OCI-LY3 (cell line): ENCODE measurements at regions not wholly inside any gene's neighbourhood (a gene's known extent, or its start where the extent isn't known, plus 50 kb on each side); places are given as distances from the start of the nearest gene placed in this dataset.

Source experiments
- H2AFZ ChIP-seq: fragments of 200-600, 300-600 bp; shearing (Covaris generic); 2 replicates; pipeline ENCODE4 v1.6.0; 2014; ENCODE audit warnings: antibody characterized with exemption, low read depth, low read length
- H3K27ac ChIP-seq: fragments of 200-600, 300-600 bp; sonication (generic); 2 replicates; pipeline ENCODE4 v1.5.1; 2014; ENCODE audit warnings: mild to moderate bottlenecking, low read length, moderate library complexity, mixed read lengths
- H3K27me3 ChIP-seq: fragments of 200-600, 300-600 bp; sonication (generic); 2 replicates; pipeline ENCODE4 v1.6.1; 2014; ENCODE audit warnings: low read depth, low read length, mixed read lengths
- H3K36me3 ChIP-seq: fragments of 200-600, 300-600 bp; sonication (generic); replicated peaks from 2 replicates; pipeline ENCODE3; 2014; ENCODE audit warnings: low read depth, low read length, mixed read lengths
- H3K4me1 ChIP-seq: fragments of 300-600, 200-600 bp; sonication (generic); 2 replicates; pipeline ENCODE4 v1.6.1; 2014; ENCODE audit warnings: low read length, mixed read lengths
- H3K4me2 ChIP-seq: fragments of 200-600, 300-600 bp; sonication (generic); 2 replicates; pipeline ENCODE4 v1.6.1; 2014; ENCODE audit warnings: low read length, mixed read lengths
- H3K4me3 ChIP-seq: fragments of 300-600, 200-600 bp; sonication (generic); 2 replicates; pipeline ENCODE4 v1.5.1; 2014; ENCODE audit warnings: antibody characterized with exemption, mild to moderate bottlenecking, low read length, moderate library complexity
- H3K79me2 ChIP-seq: fragments of 300-600, 200-600 bp; shearing (Covaris generic); 2 replicates; pipeline ENCODE4 v1.6.1; 2014; ENCODE audit warnings: mild to moderate bottlenecking, low read length, mixed read lengths
- H3K9ac ChIP-seq: fragments of 300-600, 200-600 bp; shearing (Covaris generic); 2 replicates; pipeline ENCODE4 v1.6.0; 2014; ENCODE audit warnings: mild to moderate bottlenecking, low read length, moderate library complexity
- H3K9me3 ChIP-seq: fragments of 200-600, 300-600 bp; shearing (Covaris generic); 2 replicates; pipeline ENCODE4 v1.6.1; 2014; ENCODE audit warnings: low read length, mixed read lengths; ENCODE audit not compliant: insufficient read depth
- H4K20me1 ChIP-seq: fragments of 200-600, 300-600 bp; sonication (generic); 2 replicates; pipeline ENCODE4 v1.6.1; 2016; ENCODE audit warnings: low read length, mixed read lengths; ENCODE audit not compliant: insufficient read depth
- EZH2phosphoT487 ChIP-seq: fragments of 200-600 bp; shearing (Covaris generic); IDR thresholded peaks from 2 replicates; pipeline ENCODE4 v1.6.1; 2018; ENCODE audit warnings: antibody characterized with exemption, mixed run types, low read depth
- TF ChIP-seq, protein P1 (sequence below): fragments of 200-600, 300-600 bp; sonication (generic); IDR thresholded peaks from 2 replicates; pipeline ENCODE4 v1.5.1; 2014; ENCODE audit warnings: antibody characterized with exemption, low read length, low read depth

DNA sequence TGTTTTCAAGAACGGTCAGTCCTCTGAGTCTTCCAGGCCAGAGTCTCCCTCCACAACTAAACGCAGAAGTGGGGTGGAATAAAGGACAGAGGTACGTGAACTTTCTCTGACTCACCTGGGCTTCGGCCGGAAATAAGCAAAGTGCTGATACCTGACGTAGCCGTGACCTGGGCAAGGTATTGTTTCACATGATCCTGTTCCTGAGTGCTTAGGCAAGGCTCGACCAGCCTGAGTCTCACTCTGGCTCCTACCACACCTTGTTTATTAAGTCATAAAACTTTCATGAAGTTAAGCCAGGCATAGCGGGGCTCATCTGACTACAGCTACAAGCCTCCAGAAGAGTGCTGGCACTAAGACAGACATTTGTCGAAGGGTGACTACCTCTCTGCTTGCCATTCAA lies 327.5 kb downstream of the SETD4 start:
- Histone ChIP-seq H3K79me2 (no peaks in the 10 kb centered on the region), H3K36me3 (no peaks in the 10 kb centered on the region), H3K4me3 (no peak overlapping the region), H3K4me1 (no peaks in the 10 kb centered on the region), H3K9me3 (no peaks in the 10 kb centered on the region), H3K4me2 (no peak overlapping the region), H3K9ac (no peak overlapping the region), H3K27ac (no peak overlapping the region), H4K20me1 (no peaks in the 10 kb centered on the region), H2AFZ (no peak overlapping the region), H3K27me3 (no peaks in the 10 kb centered on the region)
- TF ChIP-seq, protein P1, sequence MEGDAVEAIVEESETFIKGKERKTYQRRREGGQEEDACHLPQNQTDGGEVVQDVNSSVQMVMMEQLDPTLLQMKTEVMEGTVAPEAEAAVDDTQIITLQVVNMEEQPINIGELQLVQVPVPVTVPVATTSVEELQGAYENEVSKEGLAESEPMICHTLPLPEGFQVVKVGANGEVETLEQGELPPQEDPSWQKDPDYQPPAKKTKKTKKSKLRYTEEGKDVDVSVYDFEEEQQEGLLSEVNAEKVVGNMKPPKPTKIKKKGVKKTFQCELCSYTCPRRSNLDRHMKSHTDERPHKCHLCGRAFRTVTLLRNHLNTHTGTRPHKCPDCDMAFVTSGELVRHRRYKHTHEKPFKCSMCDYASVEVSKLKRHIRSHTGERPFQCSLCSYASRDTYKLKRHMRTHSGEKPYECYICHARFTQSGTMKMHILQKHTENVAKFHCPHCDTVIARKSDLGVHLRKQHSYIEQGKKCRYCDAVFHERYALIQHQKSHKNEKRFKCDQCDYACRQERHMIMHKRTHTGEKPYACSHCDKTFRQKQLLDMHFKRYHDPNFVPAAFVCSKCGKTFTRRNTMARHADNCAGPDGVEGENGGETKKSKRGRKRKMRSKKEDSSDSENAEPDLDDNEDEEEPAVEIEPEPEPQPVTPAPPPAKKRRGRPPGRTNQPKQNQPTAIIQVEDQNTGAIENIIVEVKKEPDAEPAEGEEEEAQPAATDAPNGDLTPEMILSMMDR: no peak
- no peak for TF ChIP-seq EZH2phosphoT487

DNA sequence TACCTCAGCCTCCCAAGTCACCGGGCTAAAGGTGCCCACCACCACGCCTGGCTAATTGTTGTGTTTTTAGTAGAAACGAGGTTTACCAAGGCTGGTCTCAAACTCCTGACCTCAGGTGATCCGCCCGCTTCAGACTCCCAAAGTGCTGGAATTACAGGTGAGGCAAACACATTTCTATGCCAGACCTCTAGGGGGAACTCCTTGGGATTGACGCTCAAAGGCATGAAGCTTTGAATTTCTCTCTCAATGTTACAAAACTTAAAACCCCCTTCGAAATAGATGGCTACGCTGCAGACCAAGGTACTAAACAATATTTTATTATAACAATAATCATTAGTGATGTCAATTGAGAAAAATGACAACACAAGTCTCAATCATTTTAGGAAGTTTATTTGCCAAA lies 330.0 kb downstream of the SETD4 start:
- H3K36me3 ChIP-seq: no peaks in the 10 kb centered on the region
- no peak overlapping the region for H3K9ac ChIP-seq
- H3K79me2 ChIP-seq: no peaks in the 10 kb centered on the region
- no peak overlapping the region for H3K4me2 ChIP-seq
- no peak overlapping the region for H2AFZ ChIP-seq
- H3K9me3 ChIP-seq: no peaks in the 10 kb centered on the region
- H3K27ac ChIP-seq: no peak overlapping the region
- peaks cover 4% of the 10 kb centered on the region; the same call in 1 of the 2 replicates for H3K27me3 ChIP-seq
- H3K4me3 ChIP-seq: no peak overlapping the region
- H3K4me1 ChIP-seq: no peaks in the 10 kb centered on the region
- no peaks in the 10 kb centered on the region for H4K20me1 ChIP-seq
- TF ChIP-seq, protein P1: no peak
- TF ChIP-seq EZH2phosphoT487: no peak

DNA sequence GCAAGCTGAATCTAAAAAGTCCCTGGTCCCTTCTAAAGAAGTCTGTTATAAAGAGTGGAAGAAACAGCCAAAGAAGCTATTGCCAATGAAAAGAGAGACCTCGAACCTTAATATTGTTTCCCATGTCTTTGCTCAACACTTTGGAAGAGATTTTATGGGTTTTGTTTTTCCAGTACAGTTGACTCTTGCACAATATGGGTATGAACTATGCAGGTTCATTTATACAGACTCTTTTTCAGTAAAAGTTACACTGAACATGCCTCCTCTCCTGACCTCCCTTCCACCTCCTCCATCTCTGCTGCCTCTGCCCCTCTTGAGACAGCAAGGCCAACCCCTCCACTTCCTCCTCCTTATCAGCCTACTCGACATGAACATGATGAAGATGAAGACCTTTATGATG lies 332.5 kb downstream of the SETD4 start:
- no peak overlapping the region for H3K4me2 ChIP-seq
- H3K79me2 ChIP-seq: no peaks in the 10 kb centered on the region
- H3K4me1 ChIP-seq: no peaks in the 10 kb centered on the region
- H2AFZ ChIP-seq: no peak overlapping the region
- no peak overlapping the region for H3K4me3 ChIP-seq
- peaks cover 4% of the 10 kb centered on the region; the same call in 1 of the 2 replicates for H3K27me3 ChIP-seq
- no peaks in the 10 kb centered on the region for H4K20me1 ChIP-seq
- H3K9me3 ChIP-seq: no peaks in the 10 kb centered on the region
- no peak for TF ChIP-seq EZH2phosphoT487
- TF ChIP-seq, protein P1: no peak
- H3K36me3 ChIP-seq: no peaks in the 10 kb centered on the region
- H3K27ac ChIP-seq: no peak overlapping the region
- no peak overlapping the region for H3K9ac ChIP-seq

DNA sequence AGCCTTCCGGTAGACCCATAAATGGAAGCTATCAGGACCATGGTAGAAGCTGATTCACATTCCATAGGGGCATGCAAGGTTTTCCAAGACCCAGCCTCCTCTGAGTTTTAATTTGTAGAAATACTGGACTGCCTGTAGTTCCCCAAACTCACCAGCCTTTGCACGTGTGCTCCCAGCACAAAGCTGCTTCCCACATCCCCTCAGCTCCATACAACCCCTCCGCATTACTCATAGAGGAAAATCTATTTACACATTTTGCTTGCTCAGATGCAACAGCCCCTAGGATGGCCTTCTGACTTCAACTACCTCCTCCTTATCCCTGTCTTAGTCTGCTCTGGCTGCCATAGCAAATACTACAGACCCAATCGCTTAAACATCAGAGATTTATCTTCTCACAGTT lies 336.2 kb downstream of the SETD4 start:
- H2AFZ ChIP-seq: no peak overlapping the region
- H3K4me3 ChIP-seq: no peak overlapping the region
- H3K4me2 ChIP-seq: no peak overlapping the region
- no peaks in the 10 kb centered on the region for H4K20me1 ChIP-seq
- no peaks in the 10 kb centered on the region for H3K4me1 ChIP-seq
- H3K79me2 ChIP-seq: no peaks in the 10 kb centered on the region
- H3K27me3 ChIP-seq: peaks cover 4% of the 10 kb centered on the region; the same call in 1 of the 2 replicates
- no peak for TF ChIP-seq EZH2phosphoT487
- TF ChIP-seq, protein P1: no peak
- no peak overlapping the region for H3K27ac ChIP-seq
- H3K9me3 ChIP-seq: no peaks in the 10 kb centered on the region
- H3K36me3 ChIP-seq: no peaks in the 10 kb centered on the region
- H3K9ac ChIP-seq: no peak overlapping the region
